Neural progenitor cell (in vitro differentiated cells): ENCODE measurements at regions not wholly inside any gene's neighbourhood (a gene's known extent, or its start where the extent isn't known, plus 50 kb on each side); places are given as distances from the start of the nearest gene placed in this dataset.

Source experiments
- DNase-seq: peaks from one replicate; pipeline ENCODE4 v3.0.0-alpha.2; 2016; ENCODE audit warnings: low spot score
- H2AFZ ChIP-seq: fragments of 200-600 bp; sonication (generic); replicated peaks from 2 replicates; pipeline ENCODE4 v1.6.1; 2016; ENCODE audit warnings: antibody characterized with exemption
- H3F3A ChIP-seq: fragments of 200-600 bp; sonication (generic); 2 replicates; pipeline ENCODE4 v1.6.1; 2016; ENCODE audit warnings: antibody characterized with exemption, low read depth
- H3K27ac ChIP-seq: fragments of 200-600 bp; sonication (generic); 2 replicates; pipeline ENCODE4 v1.5.1; 2016; ENCODE audit warnings: mild to moderate bottlenecking
- H3K27me3 ChIP-seq: fragments of 200-600 bp; sonication (generic); 2 replicates; pipeline ENCODE4 v1.6.1; 2016; ENCODE audit warnings: mild to moderate bottlenecking, moderate library complexity
- H3K36me3 ChIP-seq: fragments of 200-600 bp; sonication (generic); 2 replicates; pipeline ENCODE4 v1.5.1; 2016
- H3K4me1 ChIP-seq: fragments of 200-600 bp; sonication (generic); 2 replicates; pipeline ENCODE4 v1.6.1; 2016; ENCODE audit warnings: mixed run types
- H3K4me2 ChIP-seq: fragments of 200-600 bp; sonication (generic); 2 replicates; pipeline ENCODE4 v1.6.1; 2016
- H3K4me3 ChIP-seq: fragments of 200-600 bp; sonication (generic); 2 replicates; pipeline ENCODE4 v1.5.1; 2016
- H3K79me2 ChIP-seq: fragments of 200-600 bp; sonication (generic); 2 replicates; pipeline ENCODE4 v1.6.1; 2016; ENCODE audit warnings: low read depth
- H3K9ac ChIP-seq: fragments of 200-600 bp; sonication (generic); 2 replicates; pipeline ENCODE4 v1.6.1; 2016
- H3K9me3 ChIP-seq: fragments of 200-600 bp; sonication (generic); 2 replicates; pipeline ENCODE4 v1.5.1; 2016; ENCODE audit warnings: low read depth
- H4K20me1 ChIP-seq: fragments of 200-600 bp; sonication (generic); 2 replicates; pipeline ENCODE4 v1.6.1; 2016; ENCODE audit warnings: low read depth
- H3K27ac Mint-ChIP-seq: 3 replicates; pipeline ENCODE4 v1.8.0; 2021; ENCODE audit warnings: mixed read lengths
- H3K27me3 Mint-ChIP-seq: 2 replicates; pipeline ENCODE4 v1.8.0; 2022; ENCODE audit warnings: low read depth, mild to moderate bottlenecking, inconsistent platforms, moderate library complexity, mixed read lengths; ENCODE audit not compliant: insufficient read depth
- H3K36me3 Mint-ChIP-seq: 3 replicates; pipeline ENCODE4 v1.8.0; 2021; ENCODE audit warnings: mixed read lengths
- H3K4me1 Mint-ChIP-seq: 3 replicates; pipeline ENCODE4 v1.8.0; 2021; ENCODE audit warnings: mixed read lengths
- H3K4me3 Mint-ChIP-seq: 3 replicates; pipeline ENCODE4 v1.8.0; 2021; ENCODE audit warnings: mild to moderate bottlenecking, moderate library complexity, mixed read lengths
- H3K9me3 Mint-ChIP-seq: 3 replicates; pipeline ENCODE4 v1.8.0; 2020; ENCODE audit warnings: mixed read lengths
- EZH2 ChIP-seq: fragments of 200-600 bp; sonication (generic); IDR thresholded peaks from 2 replicates; pipeline ENCODE4 v1.6.1; 2017; ENCODE audit warnings: antibody characterized with exemption, mild to moderate bottlenecking, moderate library complexity
- EZH2phosphoT487 ChIP-seq: fragments of 200-600 bp; sonication (generic); IDR thresholded peaks from 2 replicates; pipeline ENCODE4 v1.6.1; 2017; ENCODE audit warnings: antibody characterized with exemption
- TF ChIP-seq, protein P1 (sequence below): fragments of 200-600 bp; sonication (generic); IDR thresholded peaks from 2 replicates; pipeline ENCODE4 v1.5.1; 2017; ENCODE audit warnings: antibody characterized with exemption, mild to moderate bottlenecking

GRCh38 chr2:217749008-217749407, 253.8 kb downstream of the TNS1 start:
- H3K9ac ChIP-seq, result no peak overlapping the region
- H2AFZ ChIP-seq, result no peak overlapping the region
- Mint-ChIP-seq H3K4me1 (peaks cover 27% of the 10 kb centered on the region), H3K4me3 (peak overlapping the region; percentile 36), H3K9me3 (no peaks in the 10 kb centered on the region), H3K36me3 (no peaks in the 10 kb centered on the region), H3K27ac (peak overlapping the region; percentile 30), H3K27me3 (peaks cover 2% of the 10 kb centered on the region)
- no peaks in the 10 kb centered on the region for H3K36me3 ChIP-seq
- no peaks in the 10 kb centered on the region for H3F3A ChIP-seq
- H3K27me3 ChIP-seq, result no peaks in the 10 kb centered on the region
- no peaks in the 10 kb centered on the region for H4K20me1 ChIP-seq
- H3K4me1 ChIP-seq, result peaks cover 5% of the 10 kb centered on the region
- TF ChIP-seq, protein P1, sequence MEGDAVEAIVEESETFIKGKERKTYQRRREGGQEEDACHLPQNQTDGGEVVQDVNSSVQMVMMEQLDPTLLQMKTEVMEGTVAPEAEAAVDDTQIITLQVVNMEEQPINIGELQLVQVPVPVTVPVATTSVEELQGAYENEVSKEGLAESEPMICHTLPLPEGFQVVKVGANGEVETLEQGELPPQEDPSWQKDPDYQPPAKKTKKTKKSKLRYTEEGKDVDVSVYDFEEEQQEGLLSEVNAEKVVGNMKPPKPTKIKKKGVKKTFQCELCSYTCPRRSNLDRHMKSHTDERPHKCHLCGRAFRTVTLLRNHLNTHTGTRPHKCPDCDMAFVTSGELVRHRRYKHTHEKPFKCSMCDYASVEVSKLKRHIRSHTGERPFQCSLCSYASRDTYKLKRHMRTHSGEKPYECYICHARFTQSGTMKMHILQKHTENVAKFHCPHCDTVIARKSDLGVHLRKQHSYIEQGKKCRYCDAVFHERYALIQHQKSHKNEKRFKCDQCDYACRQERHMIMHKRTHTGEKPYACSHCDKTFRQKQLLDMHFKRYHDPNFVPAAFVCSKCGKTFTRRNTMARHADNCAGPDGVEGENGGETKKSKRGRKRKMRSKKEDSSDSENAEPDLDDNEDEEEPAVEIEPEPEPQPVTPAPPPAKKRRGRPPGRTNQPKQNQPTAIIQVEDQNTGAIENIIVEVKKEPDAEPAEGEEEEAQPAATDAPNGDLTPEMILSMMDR, result no peak
- TF ChIP-seq EZH2 (no peak), EZH2phosphoT487 (no peak)
- no peak overlapping the region for H3K4me3 ChIP-seq
- no peak overlapping the region for H3K27ac ChIP-seq
- no peak overlapping the region for H3K4me2 ChIP-seq
- H3K9me3 ChIP-seq, result no peaks in the 10 kb centered on the region
- DNase-seq, result no peak
- no peaks in the 10 kb centered on the region for H3K79me2 ChIP-seq

- H3F3A ChIP-seq, result no peaks in the 10 kb centered on the region
- no peak overlapping the region for H2AFZ ChIP-seq
- Mint-ChIP-seq H3K27ac (no peak overlapping the region), H3K4me1 (peaks cover 23% of the 10 kb centered on the region), H3K9me3 (no peaks in the 10 kb centered on the region), H3K36me3 (no peaks in the 10 kb centered on the region), H3K27me3 (peaks cover 4% of the 10 kb centered on the region), H3K4me3 (no peak overlapping the region)
- no peaks in the 10 kb centered on the region for H3K27me3 ChIP-seq
- DNase-seq, result no peak
- H4K20me1 ChIP-seq, result no peaks in the 10 kb centered on the region
- H3K27ac ChIP-seq, result no peak overlapping the region
- H3K4me2 ChIP-seq, result no peak overlapping the region
- H3K79me2 ChIP-seq, result no peaks in the 10 kb centered on the region
- peaks cover 5% of the 10 kb centered on the region for H3K4me1 ChIP-seq
- TF ChIP-seq EZH2phosphoT487 (no peak), EZH2 (no peak)
- TF ChIP-seq, protein P1, result no peak
- H3K9me3 ChIP-seq, result no peaks in the 10 kb centered on the region
- H3K36me3 ChIP-seq, result no peaks in the 10 kb centered on the region
- H3K9ac ChIP-seq, result no peak overlapping the region
- no peak overlapping the region for H3K4me3 ChIP-seq
These were observed 256.0 kb downstream of the TNS1 start for GRCh38 chr2:217746808-217747207.

DNA sequence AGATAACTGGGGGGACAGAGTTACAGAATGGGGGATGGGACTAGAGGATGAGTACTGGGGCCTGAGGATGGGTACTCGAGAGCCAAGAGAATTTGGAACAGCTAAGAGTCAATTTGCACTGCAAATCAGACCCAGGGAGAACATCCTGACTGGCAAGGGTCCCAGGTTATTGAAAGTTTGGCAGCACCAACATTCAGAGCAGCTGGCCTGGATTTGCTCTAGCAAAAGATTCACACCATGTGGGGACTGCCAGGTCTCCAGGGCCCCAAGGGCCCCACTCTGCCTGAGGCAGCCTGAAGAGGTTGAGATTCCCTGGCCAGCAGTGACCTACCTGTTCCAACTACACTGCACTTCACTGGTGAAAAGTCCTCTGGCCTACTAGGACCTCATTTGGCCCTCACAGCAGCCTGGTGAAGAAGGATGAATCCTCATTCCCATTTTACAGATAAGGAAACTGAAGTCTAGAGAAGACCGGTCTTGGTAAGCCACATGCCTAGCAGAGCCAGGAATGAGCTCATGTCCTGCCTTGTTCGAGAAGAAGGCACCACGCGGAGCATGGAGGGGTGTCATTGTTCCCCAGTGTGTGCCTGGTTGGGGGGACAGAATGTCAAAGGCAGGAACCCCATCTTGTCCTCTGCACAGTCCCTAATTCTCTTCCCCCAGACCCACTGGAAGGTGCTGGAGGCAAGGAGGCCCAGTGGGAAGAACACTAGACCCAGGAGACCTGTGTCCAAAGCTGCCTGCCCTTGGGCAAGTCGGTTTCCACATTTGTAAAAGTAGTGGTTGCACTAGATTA, 258.6 kb downstream of the TNS1 start:
- DNase-seq, result no peak
- no peaks in the 10 kb centered on the region for H3K27me3 ChIP-seq
- no peak overlapping the region for H3K4me2 ChIP-seq
- H3K27ac ChIP-seq, result no peak overlapping the region
- H2AFZ ChIP-seq, result no peak overlapping the region
- H3K36me3 Mint-ChIP-seq, result no peaks in the 10 kb centered on the region
- no peaks in the 10 kb centered on the region for H3K9me3 ChIP-seq
- peaks cover 23% of the 10 kb centered on the region for H3K4me1 Mint-ChIP-seq
- peaks cover 5% of the 10 kb centered on the region for H3K4me1 ChIP-seq
- H3K4me3 Mint-ChIP-seq, result no peak overlapping the region
- no peak for TF ChIP-seq EZH2phosphoT487
- TF ChIP-seq EZH2, result no peak
- TF ChIP-seq, protein P1, result no peak
- no peaks in the 10 kb centered on the region for H3K79me2 ChIP-seq
- peaks cover 7% of the 10 kb centered on the region for H3K27me3 Mint-ChIP-seq
- H3F3A ChIP-seq, result no peaks in the 10 kb centered on the region
- H4K20me1 ChIP-seq, result no peaks in the 10 kb centered on the region
- no peaks in the 10 kb centered on the region for H3K36me3 ChIP-seq
- no peak overlapping the region for H3K4me3 ChIP-seq
- no peaks in the 10 kb centered on the region for H3K9me3 Mint-ChIP-seq
- H3K9ac ChIP-seq, result no peak overlapping the region
- H3K27ac Mint-ChIP-seq, result no peak overlapping the region
